Cardiac fibroblast (primary cell): ENCODE measurements at regions not wholly inside any gene's neighbourhood (a gene's known extent, or its start where the extent isn't known, plus 50 kb on each side); places are given as distances from the start of the nearest gene placed in this dataset.

ENCODE experiments used
- DNase-seq, 2 donors: peaks; one replicate each; pipeline versions ENCODE4 v3.0.0 to v3.0.0-alpha.2; 2010; ENCODE audit warnings: low read depth in 2 of 2
- H3K4me3 ChIP-seq, 2 donors: replicated peaks in 1 of 2; 1 replicate in 1 of 2; 2 replicates in 1 of 2; pipeline ENCODE4 v1.5.1; 2011; ENCODE audit warnings: low read depth in 2 of 2, low read length in 2 of 2, mild to moderate bottlenecking in 2 of 2, moderate library complexity in 1 of 2
- TF ChIP-seq, protein P1 (sequence below): IDR thresholded peaks from one replicate; pipeline ENCODE4 v1.5.1; 2011; ENCODE audit warnings: low read depth, mild to moderate bottlenecking, low read length, inconsistent platforms

DNA sequence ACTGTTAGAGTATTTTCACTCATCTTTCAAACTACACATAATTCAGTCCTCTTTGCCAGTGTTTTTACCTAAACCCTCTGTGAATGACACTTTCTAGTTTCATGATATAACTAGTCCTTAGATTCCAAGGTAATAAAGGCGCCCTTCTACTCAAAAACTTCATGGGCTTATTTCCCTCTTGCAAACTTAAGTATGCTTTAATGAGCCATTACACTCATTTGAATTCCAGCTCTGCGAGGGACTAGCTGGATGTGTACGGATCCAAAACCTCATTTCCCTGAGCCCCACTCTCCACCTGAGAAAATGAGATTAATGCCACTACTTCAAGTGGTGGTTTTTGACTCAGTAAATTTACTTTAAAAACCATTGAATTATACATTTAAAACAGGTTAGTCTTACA is 141.1 kb downstream of the NDUFA12 start:
- no peak for DNase-seq
- TF ChIP-seq, protein P1, sequence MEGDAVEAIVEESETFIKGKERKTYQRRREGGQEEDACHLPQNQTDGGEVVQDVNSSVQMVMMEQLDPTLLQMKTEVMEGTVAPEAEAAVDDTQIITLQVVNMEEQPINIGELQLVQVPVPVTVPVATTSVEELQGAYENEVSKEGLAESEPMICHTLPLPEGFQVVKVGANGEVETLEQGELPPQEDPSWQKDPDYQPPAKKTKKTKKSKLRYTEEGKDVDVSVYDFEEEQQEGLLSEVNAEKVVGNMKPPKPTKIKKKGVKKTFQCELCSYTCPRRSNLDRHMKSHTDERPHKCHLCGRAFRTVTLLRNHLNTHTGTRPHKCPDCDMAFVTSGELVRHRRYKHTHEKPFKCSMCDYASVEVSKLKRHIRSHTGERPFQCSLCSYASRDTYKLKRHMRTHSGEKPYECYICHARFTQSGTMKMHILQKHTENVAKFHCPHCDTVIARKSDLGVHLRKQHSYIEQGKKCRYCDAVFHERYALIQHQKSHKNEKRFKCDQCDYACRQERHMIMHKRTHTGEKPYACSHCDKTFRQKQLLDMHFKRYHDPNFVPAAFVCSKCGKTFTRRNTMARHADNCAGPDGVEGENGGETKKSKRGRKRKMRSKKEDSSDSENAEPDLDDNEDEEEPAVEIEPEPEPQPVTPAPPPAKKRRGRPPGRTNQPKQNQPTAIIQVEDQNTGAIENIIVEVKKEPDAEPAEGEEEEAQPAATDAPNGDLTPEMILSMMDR, result no peak
- no peak overlapping the region for H3K4me3 ChIP-seq

DNA sequence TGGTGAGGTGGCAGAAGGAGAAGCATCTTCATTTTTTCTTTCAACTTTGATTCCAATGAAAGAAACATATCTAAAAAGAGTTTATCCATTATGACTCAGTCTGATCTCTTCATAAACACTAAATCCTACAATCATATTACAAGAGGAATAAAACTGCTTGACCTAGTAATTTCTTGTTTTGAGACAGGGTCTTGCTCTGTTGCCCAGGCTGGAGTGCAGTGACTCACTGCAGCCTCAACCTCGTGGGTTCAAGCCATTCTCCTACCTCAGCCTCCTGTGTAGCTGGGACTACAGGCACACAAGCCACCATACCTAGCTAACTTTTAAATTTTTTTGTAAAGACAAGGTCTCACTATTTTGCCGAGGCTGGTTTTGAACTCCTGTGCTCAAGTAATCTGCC is 147.2 kb downstream of the NDUFA12 start:
- H3K4me3 ChIP-seq, result no peak overlapping the region
- DNase-seq, result no peak
- TF ChIP-seq, protein P1, result no peak

DNA sequence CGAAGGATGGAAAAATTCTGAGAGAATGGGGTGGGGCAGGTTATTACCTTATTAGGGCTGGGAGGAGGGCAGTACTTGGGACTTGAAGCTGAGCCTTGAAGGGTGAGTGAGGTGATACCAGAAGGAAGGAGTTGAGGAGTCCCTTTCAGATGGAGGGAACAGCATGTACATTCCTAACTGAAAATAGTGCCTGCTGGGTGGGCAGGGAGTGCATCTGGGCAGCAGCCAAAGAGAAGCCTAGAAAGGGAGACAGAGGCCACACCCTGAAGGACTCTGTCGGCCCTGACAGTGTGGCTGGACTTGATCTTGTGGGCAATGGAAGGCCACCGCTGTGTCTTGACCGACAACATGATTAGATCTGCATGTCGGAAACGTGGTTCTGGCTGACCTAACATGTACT is 147.6 kb downstream of the NDUFA12 start:
- TF ChIP-seq, protein P1, result no peak
- H3K4me3 ChIP-seq, result no peak overlapping the region
- no peak for DNase-seq

DNA sequence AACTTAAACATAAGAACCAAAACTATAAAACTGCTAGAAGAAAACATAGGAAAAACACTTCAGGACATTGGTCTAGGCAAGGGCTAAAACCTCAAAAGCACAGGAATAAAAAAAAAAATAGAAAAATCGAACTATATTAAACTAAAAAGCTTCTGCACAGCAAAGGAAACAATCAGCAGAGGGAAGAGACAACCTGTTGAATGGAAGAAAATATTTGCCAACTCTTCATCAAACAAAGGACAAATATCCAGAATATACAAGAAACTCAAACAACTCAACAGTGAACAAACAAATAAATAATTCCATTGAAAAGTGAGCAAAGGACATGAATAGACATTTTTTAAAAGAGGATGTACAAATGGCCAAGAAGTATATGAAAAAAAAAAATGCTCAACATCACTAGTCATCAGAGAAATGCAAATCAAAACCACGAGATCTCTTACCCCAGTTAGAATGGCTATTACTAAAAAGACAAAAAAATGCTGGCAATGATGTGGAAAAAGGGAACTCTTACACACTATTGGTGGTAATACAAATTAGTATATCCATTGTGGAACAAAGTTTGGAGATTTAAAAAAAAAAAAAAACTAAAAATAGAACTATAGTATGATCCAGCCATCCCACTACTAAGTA is 152.0 kb downstream of the NDUFA12 start:
- TF ChIP-seq, protein P1, result no peak
- H3K4me3 ChIP-seq, result no peak overlapping the region
- DNase-seq, result no peak

DNA sequence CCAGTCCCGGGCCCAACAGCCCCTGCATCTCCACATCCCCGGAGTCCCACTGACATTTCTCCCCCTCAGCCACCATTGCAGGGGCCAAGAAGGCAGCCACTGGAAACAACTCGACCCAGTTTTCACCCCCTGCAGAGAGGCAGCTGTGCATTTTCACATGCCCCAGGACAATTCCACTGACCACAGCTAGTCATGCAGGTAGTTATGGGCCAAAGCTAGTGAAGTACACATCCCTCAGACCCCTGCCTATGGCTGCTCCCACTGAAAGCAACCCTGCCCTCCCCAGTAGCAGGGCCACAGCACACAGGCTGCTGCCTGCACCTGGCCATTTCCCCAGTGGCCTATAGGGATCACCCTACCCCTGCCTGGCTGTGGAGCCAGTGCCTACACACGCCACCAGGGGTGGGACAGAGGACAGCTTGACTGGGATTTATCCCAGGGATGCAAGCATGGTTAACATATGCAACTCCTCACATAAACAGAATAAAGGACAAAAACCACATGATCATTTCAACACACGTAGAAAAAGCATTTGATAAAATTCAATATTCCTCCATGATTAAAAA is 154.0 kb downstream of the NDUFA12 start:
- TF ChIP-seq, protein P1, result no peak
- no peak overlapping the region for H3K4me3 ChIP-seq
- DNase-seq, result no peak

DNA sequence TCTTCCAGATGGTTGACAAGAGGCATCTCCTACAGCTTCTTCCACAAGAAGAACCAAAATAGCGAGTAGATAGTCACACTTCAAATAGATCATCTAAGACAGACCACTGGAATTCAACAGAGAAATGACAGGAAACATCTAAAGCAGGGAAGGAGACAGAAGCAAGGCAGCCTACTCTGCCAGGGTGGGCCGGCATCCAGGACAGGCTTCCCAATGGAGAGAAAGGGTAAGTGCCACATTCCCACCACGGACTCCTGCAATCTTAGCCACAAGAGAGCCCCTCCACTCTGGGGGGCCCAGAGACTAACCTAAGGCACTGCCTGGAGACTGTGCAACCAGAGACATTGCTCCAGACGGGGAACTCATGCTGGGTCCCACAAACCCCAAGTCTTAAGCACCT is 154.5 kb downstream of the NDUFA12 start:
- TF ChIP-seq, protein P1, result no peak
- no peak for DNase-seq
- no peak overlapping the region for H3K4me3 ChIP-seq

DNA sequence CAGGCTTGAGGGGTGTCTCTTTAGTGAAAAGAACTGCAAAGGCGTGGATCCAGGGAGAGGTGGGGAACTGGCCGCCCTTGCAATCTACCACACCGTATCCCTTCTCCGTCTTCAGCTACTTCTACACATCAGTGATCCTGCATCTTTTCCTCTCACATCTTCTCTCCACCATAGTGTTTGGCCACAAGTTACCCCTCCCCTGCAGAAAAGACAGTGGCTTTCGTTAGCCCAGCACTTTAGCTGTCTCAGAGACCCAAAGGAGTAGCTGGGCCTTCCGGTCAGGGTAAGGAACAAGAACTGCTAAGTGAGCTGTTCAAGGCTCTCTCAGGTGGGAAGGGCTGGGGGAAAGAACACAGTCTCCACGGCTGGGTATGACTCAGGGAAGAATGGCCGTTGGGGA is 158.4 kb downstream of the NDUFA12 start:
- TF ChIP-seq, protein P1, result no peak
- H3K4me3 ChIP-seq, result no peak overlapping the region
- DNase-seq, result no peak
